Liver (tissue), 3 donors: ENCODE measurements at regions not wholly inside any gene's neighbourhood (a gene's known extent, or its start where the extent isn't known, plus 50 kb on each side); places are given as distances from the start of the nearest gene placed in this dataset.

Experiments used
- NR2F2 ChIP-seq: IDR thresholded peaks from 2 replicates; pipeline ENCODE4 v1.6.1; 2016; ENCODE audit warnings: antibody characterized with exemption
- RXRA ChIP-seq, 2 donors: IDR thresholded peaks; 2 replicates each; pipeline ENCODE4 v1.6.1; 2017 to 2018; ENCODE audit warnings: antibody characterized with exemption in 2 of 2, mild to moderate bottlenecking in 1 of 2
- TF ChIP-seq, protein P1 (sequence below): fragments of 150-350 bp; IDR thresholded peaks from 2 replicates; pipeline ENCODE4 v1.5.1; 2017; ENCODE audit warnings: improper control_type of control experiment, low read depth, low read length; ENCODE audit not compliant: missing input control
- TF ChIP-seq, protein P2 (sequence below): IDR thresholded peaks from 2 replicates; pipeline ENCODE4 v1.6.1; 2016; ENCODE audit warnings: antibody characterized with exemption
- TF ChIP-seq, protein P3 (sequence below): IDR thresholded peaks from 2 replicates; pipeline ENCODE4 v1.6.1; 2016; ENCODE audit warnings: antibody characterized with exemption
- donor health status: healthy.
- donor health status: healthy.

DNA sequence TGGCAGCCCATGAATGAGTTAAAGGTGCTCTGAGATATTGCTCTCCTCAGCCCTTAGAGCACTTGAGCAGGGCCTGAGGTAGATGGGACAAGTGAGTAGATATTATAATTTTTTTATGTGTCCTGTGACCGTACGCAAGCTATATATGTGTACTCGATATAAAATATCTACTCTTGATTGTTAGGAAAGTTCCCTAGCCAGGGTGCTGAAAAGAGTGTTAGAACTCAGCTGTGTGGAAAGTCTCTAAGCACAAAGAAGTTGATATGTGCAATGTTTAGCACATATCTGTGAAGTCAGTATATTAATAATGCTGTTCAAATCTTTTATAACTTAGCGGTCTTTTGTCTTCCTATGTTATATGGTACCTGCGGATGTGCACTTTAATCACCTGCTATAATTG lies 114.6 kb upstream of the PLD5 start:
- TF ChIP-seq, protein P1, sequence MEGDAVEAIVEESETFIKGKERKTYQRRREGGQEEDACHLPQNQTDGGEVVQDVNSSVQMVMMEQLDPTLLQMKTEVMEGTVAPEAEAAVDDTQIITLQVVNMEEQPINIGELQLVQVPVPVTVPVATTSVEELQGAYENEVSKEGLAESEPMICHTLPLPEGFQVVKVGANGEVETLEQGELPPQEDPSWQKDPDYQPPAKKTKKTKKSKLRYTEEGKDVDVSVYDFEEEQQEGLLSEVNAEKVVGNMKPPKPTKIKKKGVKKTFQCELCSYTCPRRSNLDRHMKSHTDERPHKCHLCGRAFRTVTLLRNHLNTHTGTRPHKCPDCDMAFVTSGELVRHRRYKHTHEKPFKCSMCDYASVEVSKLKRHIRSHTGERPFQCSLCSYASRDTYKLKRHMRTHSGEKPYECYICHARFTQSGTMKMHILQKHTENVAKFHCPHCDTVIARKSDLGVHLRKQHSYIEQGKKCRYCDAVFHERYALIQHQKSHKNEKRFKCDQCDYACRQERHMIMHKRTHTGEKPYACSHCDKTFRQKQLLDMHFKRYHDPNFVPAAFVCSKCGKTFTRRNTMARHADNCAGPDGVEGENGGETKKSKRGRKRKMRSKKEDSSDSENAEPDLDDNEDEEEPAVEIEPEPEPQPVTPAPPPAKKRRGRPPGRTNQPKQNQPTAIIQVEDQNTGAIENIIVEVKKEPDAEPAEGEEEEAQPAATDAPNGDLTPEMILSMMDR: no peak
- TF ChIP-seq, protein P2, sequence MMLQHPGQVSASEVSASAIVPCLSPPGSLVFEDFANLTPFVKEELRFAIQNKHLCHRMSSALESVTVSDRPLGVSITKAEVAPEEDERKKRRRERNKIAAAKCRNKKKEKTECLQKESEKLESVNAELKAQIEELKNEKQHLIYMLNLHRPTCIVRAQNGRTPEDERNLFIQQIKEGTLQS: no peak
- TF ChIP-seq NR2F2 (no peak), RXRA (IDR thresholded peaks at IDR 0.05) (no peak)
- TF ChIP-seq, protein P3, sequence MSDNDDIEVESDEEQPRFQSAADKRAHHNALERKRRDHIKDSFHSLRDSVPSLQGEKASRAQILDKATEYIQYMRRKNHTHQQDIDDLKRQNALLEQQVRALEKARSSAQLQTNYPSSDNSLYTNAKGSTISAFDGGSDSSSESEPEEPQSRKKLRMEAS: no peak
